Spleen (tissue), 7 donors: ENCODE measurements at regions not wholly inside any gene's neighbourhood (a gene's known extent, or its start where the extent isn't known, plus 50 kb on each side); places are given as distances from the start of the nearest gene placed in this dataset.
"Not testable (repeated sequence)": the region's sequence is repeated elsewhere in the genome, so short reads cannot be mapped to it uniquely, and the experiment has no call there.

Source experiments
- POLR2A ChIP-seq, 3 donors: fragments of 450-650 bp; IDR thresholded peaks; one replicate each; pipeline ENCODE4 v1.5.1; 2017; ENCODE audit warnings: antibody characterized with exemption in 3 of 3, mild to moderate bottlenecking in 1 of 3
- POLR2AphosphoS5 ChIP-seq, 3 donors: sonication (generic); formaldehyde crosslinking; IDR thresholded peaks; one replicate each; pipeline ENCODE4 v1.5.1; 2017; ENCODE audit warnings: antibody characterized with exemption in 3 of 3
- TF ChIP-seq, protein P1 (sequence below), 11 experiments: fragments of 200-600 bp in 7 of 11; fragments of 450-650 bp in 4 of 11; sonication (generic) in 4 of 11; IDR thresholded peaks in 8 of 11; conservative IDR thresholded peaks in 3 of 11; 1 replicate in 7 of 11; 2 replicates in 4 of 11; pipeline versions ENCODE4 v1.4.0 to v1.8.0; 2016 to 2021; ENCODE audit warnings: antibody characterized with exemption in 11 of 11, inconsistent platforms in 4 of 11, mild to moderate bottlenecking in 1 of 11
- donor health status: DM: no; HTN: no; CAD: no; lungs with moderate emphysema.
- donor health status: DM: no; HTN: no; CAD: no.
- donor health status: DM: no; HTN: no; CAD: no.

DNA sequence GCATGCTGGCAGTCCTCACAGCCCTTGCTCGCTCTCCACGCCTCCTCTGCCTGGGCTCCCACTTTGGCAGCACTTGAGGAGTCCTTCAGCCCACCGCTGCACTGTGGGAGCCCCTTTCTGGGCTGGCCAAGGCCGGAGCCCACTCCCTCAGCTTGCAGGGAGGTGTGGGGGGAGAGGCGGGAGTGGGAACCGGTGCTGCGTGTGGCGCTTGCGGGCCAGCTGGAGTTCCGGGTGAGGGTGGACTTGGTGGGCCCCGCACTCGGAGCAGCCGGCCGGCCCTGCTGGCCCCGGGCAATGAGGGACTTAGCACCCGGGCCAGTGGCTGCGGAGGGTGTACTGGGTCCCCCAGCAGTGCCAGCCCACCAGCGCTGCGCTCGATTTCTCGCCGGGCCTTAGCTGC, 273.9 kb downstream of the ADGRD1 start:
- TF ChIP-seq, protein P1, sequence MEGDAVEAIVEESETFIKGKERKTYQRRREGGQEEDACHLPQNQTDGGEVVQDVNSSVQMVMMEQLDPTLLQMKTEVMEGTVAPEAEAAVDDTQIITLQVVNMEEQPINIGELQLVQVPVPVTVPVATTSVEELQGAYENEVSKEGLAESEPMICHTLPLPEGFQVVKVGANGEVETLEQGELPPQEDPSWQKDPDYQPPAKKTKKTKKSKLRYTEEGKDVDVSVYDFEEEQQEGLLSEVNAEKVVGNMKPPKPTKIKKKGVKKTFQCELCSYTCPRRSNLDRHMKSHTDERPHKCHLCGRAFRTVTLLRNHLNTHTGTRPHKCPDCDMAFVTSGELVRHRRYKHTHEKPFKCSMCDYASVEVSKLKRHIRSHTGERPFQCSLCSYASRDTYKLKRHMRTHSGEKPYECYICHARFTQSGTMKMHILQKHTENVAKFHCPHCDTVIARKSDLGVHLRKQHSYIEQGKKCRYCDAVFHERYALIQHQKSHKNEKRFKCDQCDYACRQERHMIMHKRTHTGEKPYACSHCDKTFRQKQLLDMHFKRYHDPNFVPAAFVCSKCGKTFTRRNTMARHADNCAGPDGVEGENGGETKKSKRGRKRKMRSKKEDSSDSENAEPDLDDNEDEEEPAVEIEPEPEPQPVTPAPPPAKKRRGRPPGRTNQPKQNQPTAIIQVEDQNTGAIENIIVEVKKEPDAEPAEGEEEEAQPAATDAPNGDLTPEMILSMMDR (IDR thresholded peaks at IDR 0.05 in 8 of 11, conservative IDR thresholded peaks at IDR 0.05 in 3 of 11), result not testable (repeated sequence)
- not testable (repeated sequence) for TF ChIP-seq POLR2AphosphoS5, POLR2A (IDR thresholded peaks at IDR 0.05)
